ENCODE measurements at regions not wholly inside any gene's neighbourhood (a gene's known extent, or its start where the extent isn't known, plus 50 kb on each side); places are given as distances from the start of the nearest gene placed in this dataset.

DNA sequence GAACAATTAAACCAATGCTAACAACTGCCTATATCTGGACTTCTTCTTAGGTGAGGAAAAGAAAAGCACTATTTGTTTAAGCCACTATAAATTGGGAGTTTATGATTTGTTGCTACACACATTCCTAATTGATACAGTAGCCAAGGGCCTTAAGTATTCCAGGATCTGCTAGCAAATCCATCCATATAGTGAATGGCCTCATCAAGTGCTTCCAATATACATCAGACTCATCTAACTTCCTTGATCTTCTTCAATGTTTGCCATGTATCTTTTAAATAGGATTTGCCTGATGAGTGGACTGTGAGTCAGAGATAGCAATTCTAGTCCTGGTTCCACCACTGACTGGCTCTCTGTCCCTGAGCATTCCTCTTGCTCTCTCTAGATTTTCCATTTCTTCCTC, 430.2 kb downstream of the OMA1 start:
- Histone ChIP-seq H3K4me1 (ENCODE audit: low read length) (no peaks in the 10 kb centered on the region), H3K4me3 (ENCODE audit: low read length) (no peak overlapping the region)

GRCh38 chr1:58109646-58110200, 436.8 kb downstream of the OMA1 start:
- H3K79me2 ChIP-seq (ENCODE audit: low read length) = no peaks in the 10 kb centered on the region
- no peaks in the 10 kb centered on the region for H3K9me3 ChIP-seq (ENCODE audit: insufficient read depth, low read length)
- no peak overlapping the region for H2AFZ ChIP-seq (ENCODE audit: low read depth, low read length)
- peaks cover 32% of the 10 kb centered on the region for H3K4me1 ChIP-seq (ENCODE audit: low read length)
- no peak overlapping the region for H3K4me2 ChIP-seq (ENCODE audit: low read length)
- H3K27me3 ChIP-seq (ENCODE audit: low read depth, low read length) = no peaks in the 10 kb centered on the region
- H3K4me3 ChIP-seq (ENCODE audit: low read length) = no peak overlapping the region
- H4K20me1 ChIP-seq (ENCODE audit: insufficient read depth, low read length) = no peaks in the 10 kb centered on the region; the same call in 1 of the 2 replicates
- no peak overlapping the region for H3K9ac ChIP-seq (ENCODE audit: low read length)
- no peak overlapping the region for H3K27ac ChIP-seq (ENCODE audit: low read length)
- TF ChIP-seq EZH2phosphoT487 (IDR thresholded peaks at IDR 0.05; ENCODE audit: low read depth) = no peak
- TF ChIP-seq, protein P1, sequence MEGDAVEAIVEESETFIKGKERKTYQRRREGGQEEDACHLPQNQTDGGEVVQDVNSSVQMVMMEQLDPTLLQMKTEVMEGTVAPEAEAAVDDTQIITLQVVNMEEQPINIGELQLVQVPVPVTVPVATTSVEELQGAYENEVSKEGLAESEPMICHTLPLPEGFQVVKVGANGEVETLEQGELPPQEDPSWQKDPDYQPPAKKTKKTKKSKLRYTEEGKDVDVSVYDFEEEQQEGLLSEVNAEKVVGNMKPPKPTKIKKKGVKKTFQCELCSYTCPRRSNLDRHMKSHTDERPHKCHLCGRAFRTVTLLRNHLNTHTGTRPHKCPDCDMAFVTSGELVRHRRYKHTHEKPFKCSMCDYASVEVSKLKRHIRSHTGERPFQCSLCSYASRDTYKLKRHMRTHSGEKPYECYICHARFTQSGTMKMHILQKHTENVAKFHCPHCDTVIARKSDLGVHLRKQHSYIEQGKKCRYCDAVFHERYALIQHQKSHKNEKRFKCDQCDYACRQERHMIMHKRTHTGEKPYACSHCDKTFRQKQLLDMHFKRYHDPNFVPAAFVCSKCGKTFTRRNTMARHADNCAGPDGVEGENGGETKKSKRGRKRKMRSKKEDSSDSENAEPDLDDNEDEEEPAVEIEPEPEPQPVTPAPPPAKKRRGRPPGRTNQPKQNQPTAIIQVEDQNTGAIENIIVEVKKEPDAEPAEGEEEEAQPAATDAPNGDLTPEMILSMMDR (IDR thresholded peaks at IDR 0.05; ENCODE audit: low read depth, low read length) = no peak
- H3K36me3 ChIP-seq (replicated peaks; ENCODE audit: low read depth, low read length) = no peaks in the 10 kb centered on the region

More for the DNA sequence above, 430.2 kb downstream of the OMA1 start:
- no peak overlapping the region for H3K4me2 ChIP-seq (ENCODE audit: low read length)
- H3K79me2 ChIP-seq (ENCODE audit: low read length) = no peaks in the 10 kb centered on the region
- no peaks in the 10 kb centered on the region for H3K36me3 ChIP-seq (replicated peaks; ENCODE audit: low read depth, low read length)
- H3K9me3 ChIP-seq (ENCODE audit: insufficient read depth, low read length) = no peaks in the 10 kb centered on the region
- no peak overlapping the region for H3K27ac ChIP-seq (ENCODE audit: low read length)
- no peak overlapping the region for H3K9ac ChIP-seq (ENCODE audit: low read length)
- H3K27me3 ChIP-seq (ENCODE audit: low read depth, low read length) = no peaks in the 10 kb centered on the region
- no peak for TF ChIP-seq EZH2phosphoT487 (IDR thresholded peaks at IDR 0.05; ENCODE audit: low read depth)
- TF ChIP-seq, protein P1 (IDR thresholded peaks at IDR 0.05; ENCODE audit: low read depth, low read length) = no peak
- H4K20me1 ChIP-seq (ENCODE audit: insufficient read depth, low read length) = no peaks in the 10 kb centered on the region
- no peak overlapping the region for H2AFZ ChIP-seq (ENCODE audit: low read depth, low read length)

GRCh38 chr1:58108783-58109182, 437.7 kb downstream of the OMA1 start:
- H3K4me2 ChIP-seq (ENCODE audit: low read length) = no peak overlapping the region
- H3K79me2 ChIP-seq (ENCODE audit: low read length) = no peaks in the 10 kb centered on the region
- H3K27me3 ChIP-seq (ENCODE audit: low read depth, low read length) = peaks cover 6% of the 10 kb centered on the region
- no peak overlapping the region for H3K27ac ChIP-seq (ENCODE audit: low read length)
- H3K36me3 ChIP-seq (replicated peaks; ENCODE audit: low read depth, low read length) = no peaks in the 10 kb centered on the region
- H2AFZ ChIP-seq (ENCODE audit: low read depth, low read length) = no peak overlapping the region
- no peak overlapping the region for H3K9ac ChIP-seq (ENCODE audit: low read length)
- H3K4me3 ChIP-seq (ENCODE audit: low read length) = no peak overlapping the region
- H3K9me3 ChIP-seq (ENCODE audit: insufficient read depth, low read length) = no peaks in the 10 kb centered on the region
- TF ChIP-seq, protein P1 (IDR thresholded peaks at IDR 0.05; ENCODE audit: low read depth, low read length) = no peak
- TF ChIP-seq EZH2phosphoT487 (IDR thresholded peaks at IDR 0.05; ENCODE audit: low read depth) = no peak
- peaks cover 41% of the 10 kb centered on the region for H3K4me1 ChIP-seq (ENCODE audit: low read length)
- no peaks in the 10 kb centered on the region; the same call in 1 of the 2 replicates for H4K20me1 ChIP-seq (ENCODE audit: insufficient read depth, low read length)

- TF ChIP-seq, protein P1 (IDR thresholded peaks at IDR 0.05; ENCODE audit: low read depth, low read length) = no peak
- TF ChIP-seq EZH2phosphoT487 (IDR thresholded peaks at IDR 0.05; ENCODE audit: low read depth) = no peak
- Histone ChIP-seq H3K36me3 (replicated peaks; ENCODE audit: low read depth, low read length) (no peaks in the 10 kb centered on the region), H2AFZ (ENCODE audit: low read depth, low read length) (no peak overlapping the region), H3K27me3 (ENCODE audit: low read depth, low read length) (peaks cover 7% of the 10 kb centered on the region), H3K4me2 (ENCODE audit: low read length) (peak overlapping the region; percentile 32), H3K4me1 (ENCODE audit: low read length) (peaks cover 41% of the 10 kb centered on the region), H3K9me3 (ENCODE audit: insufficient read depth, low read length) (no peaks in the 10 kb centered on the region), H3K79me2 (ENCODE audit: low read length) (no peaks in the 10 kb centered on the region), H3K27ac (ENCODE audit: low read length) (no peak overlapping the region), H3K4me3 (ENCODE audit: low read length) (no peak overlapping the region), H3K9ac (ENCODE audit: low read length) (no peak overlapping the region), H4K20me1 (ENCODE audit: insufficient read depth, low read length) (no peaks in the 10 kb centered on the region; the same call in 1 of the 2 replicates)
These were observed 438.6 kb downstream of the OMA1 start for GRCh38 chr1:58107943-58108342.
